MM.1S (cell line): ENCODE measurements at regions not wholly inside any gene's neighbourhood (a gene's known extent, or its start where the extent isn't known, plus 50 kb on each side); places are given as distances from the start of the nearest gene placed in this dataset.

Experiments
- DNase-seq: peaks from one replicate; pipeline ENCODE4 v3.0.0-alpha.2; 2015
- H2AFZ ChIP-seq: fragments of 300-600 bp; sonication (generic); 2 replicates; pipeline ENCODE4 v1.6.0; 2016; ENCODE audit warnings: antibody characterized with exemption, low read length
- H3F3A ChIP-seq: fragments of 300-600 bp; sonication (generic); 2 replicates; pipeline ENCODE4 v1.6.1; 2016; ENCODE audit warnings: mild to moderate bottlenecking, antibody characterized with exemption, low read length, moderate library complexity, mixed read lengths; ENCODE audit not compliant: insufficient read depth
- H3K27ac ChIP-seq: fragments of 300-600 bp; sonication (generic); 2 replicates; pipeline ENCODE4 v1.5.1; 2016; ENCODE audit warnings: mild to moderate bottlenecking, low read length
- H3K27me3 ChIP-seq: fragments of 300-600 bp; sonication (generic); replicated peaks from 2 replicates; pipeline ENCODE4 v1.6.0; 2016; ENCODE audit warnings: low read length; ENCODE audit not compliant: insufficient read depth
- H3K36me3 ChIP-seq: fragments of 300-600 bp; sonication (generic); replicated peaks from 2 replicates; pipeline ENCODE4 v1.6.1; 2016; ENCODE audit warnings: mild to moderate bottlenecking, low read length, mixed read lengths; ENCODE audit not compliant: insufficient read depth
- H3K4me1 ChIP-seq: fragments of 300-600 bp; sonication (generic); 2 replicates; pipeline ENCODE4 v1.6.1; 2016; ENCODE audit warnings: low read length, mixed read lengths
- H3K4me2 ChIP-seq: fragments of 300-600 bp; sonication (generic); 2 replicates; pipeline ENCODE4 v1.6.0; 2016; ENCODE audit warnings: low read depth, low read length
- H3K4me3 ChIP-seq: fragments of 300-600 bp; sonication (generic); 2 replicates; pipeline ENCODE4 v1.5.1; 2016; ENCODE audit warnings: low read length, mixed read lengths
- H3K79me2 ChIP-seq: fragments of 300-600 bp; sonication (generic); 2 replicates; pipeline ENCODE4 v1.6.1; 2016; ENCODE audit warnings: mixed run types, low read length, mixed read lengths
- H3K9ac ChIP-seq: fragments of 300-600 bp; sonication (generic); 2 replicates; pipeline ENCODE4 v1.6.1; 2016; ENCODE audit warnings: low read length, mixed read lengths
- H3K9me2 ChIP-seq: fragments of 300-600 bp; sonication (generic); replicated peaks from 2 replicates; pipeline ENCODE4 v1.6.1; 2016; ENCODE audit warnings: mild to moderate bottlenecking, low read length, mixed read lengths; ENCODE audit not compliant: insufficient read depth
- H3K9me3 ChIP-seq: fragments of 300-600 bp; sonication (generic); replicated peaks from 2 replicates; pipeline ENCODE4 v1.6.1; 2016; ENCODE audit warnings: mild to moderate bottlenecking, low read length, mixed read lengths; ENCODE audit not compliant: insufficient read depth
- H4K20me1 ChIP-seq: fragments of 300-600 bp; sonication (generic); 2 replicates; pipeline ENCODE4 v1.6.1; 2016; ENCODE audit warnings: mild to moderate bottlenecking, low read length, moderate library complexity, mixed read lengths; ENCODE audit not compliant: insufficient read depth
- CTCF ChIP-seq: fragments of 300-600 bp; sonication (generic); IDR thresholded peaks from 2 replicates; pipeline ENCODE4 v1.5.1; 2016; ENCODE audit warnings: antibody characterized with exemption, low read length, mixed read lengths
- EZH2 ChIP-seq: fragments of 300-600 bp; sonication (generic); optimal IDR thresholded peaks from 2 replicates; pipeline ENCODE3; 2017; ENCODE audit warnings: low read depth, mild to moderate bottlenecking, antibody characterized with exemption, low read length, mixed read lengths
- EZH2phosphoT487 ChIP-seq: fragments of 300-600 bp; sonication (generic); IDR thresholded peaks from 2 replicates; pipeline ENCODE4 v1.6.1; 2018; ENCODE audit warnings: antibody characterized with exemption, low read length

GRCh38 chr10:10130686-10131085 lies 887.0 kb upstream of the CELF2 start:
- TF ChIP-seq CTCF (no peak), EZH2 (no peak), EZH2phosphoT487 (no peak)
- H3K9ac ChIP-seq = no peak overlapping the region
- no peaks in the 10 kb centered on the region for H3K36me3 ChIP-seq
- H2AFZ ChIP-seq = no peak overlapping the region
- H3K4me1 ChIP-seq = no peaks in the 10 kb centered on the region
- H3K4me2 ChIP-seq = no peak overlapping the region
- H3F3A ChIP-seq = no peaks in the 10 kb centered on the region
- H3K4me3 ChIP-seq = no peak overlapping the region
- no peaks in the 10 kb centered on the region for H3K9me2 ChIP-seq
- no peak overlapping the region for H3K27ac ChIP-seq
- no peak for DNase-seq
- no peaks in the 10 kb centered on the region for H3K79me2 ChIP-seq
- H4K20me1 ChIP-seq = no peaks in the 10 kb centered on the region
- no peaks in the 10 kb centered on the region for H3K27me3 ChIP-seq
- H3K9me3 ChIP-seq = no peaks in the 10 kb centered on the region

GRCh38 chr10:10132009-10132408 lies 885.7 kb upstream of the CELF2 start:
- no peaks in the 10 kb centered on the region for H3K27me3 ChIP-seq
- no peak overlapping the region for H3K9ac ChIP-seq
- no peaks in the 10 kb centered on the region for H3K9me3 ChIP-seq
- H2AFZ ChIP-seq = no peak overlapping the region
- no peaks in the 10 kb centered on the region for H3K79me2 ChIP-seq
- no peak overlapping the region for H3K4me2 ChIP-seq
- no peaks in the 10 kb centered on the region for H3K36me3 ChIP-seq
- no peaks in the 10 kb centered on the region for H3K4me1 ChIP-seq
- no peaks in the 10 kb centered on the region for H3K9me2 ChIP-seq
- H3K27ac ChIP-seq = no peak overlapping the region
- no peaks in the 10 kb centered on the region for H3F3A ChIP-seq
- DNase-seq = no peak
- no peak overlapping the region for H3K4me3 ChIP-seq
- H4K20me1 ChIP-seq = no peaks in the 10 kb centered on the region
- no peak for TF ChIP-seq CTCF
- no peak for TF ChIP-seq EZH2phosphoT487
- no peak for TF ChIP-seq EZH2

GRCh38 chr10:10133281-10133680 lies 884.4 kb upstream of the CELF2 start:
- TF ChIP-seq CTCF (no peak), EZH2 (no peak), EZH2phosphoT487 (no peak)
- Histone ChIP-seq H3K36me3 (no peaks in the 10 kb centered on the region), H3K79me2 (no peaks in the 10 kb centered on the region), H3K4me2 (no peak overlapping the region), H4K20me1 (no peaks in the 10 kb centered on the region), H2AFZ (no peak overlapping the region), H3K4me3 (no peak overlapping the region), H3K9me3 (no peaks in the 10 kb centered on the region), H3K9ac (no peak overlapping the region), H3K4me1 (no peaks in the 10 kb centered on the region), H3F3A (no peaks in the 10 kb centered on the region), H3K27ac (no peak overlapping the region), H3K9me2 (no peaks in the 10 kb centered on the region), H3K27me3 (no peaks in the 10 kb centered on the region)
- DNase-seq = no peak
